HG03175 (cell line): ENCODE measurements at regions not wholly inside any gene's neighbourhood (a gene's known extent, or its start where the extent isn't known, plus 50 kb on each side); places are given as distances from the start of the nearest gene placed in this dataset.

Source experiments
- ATAC-seq: cut with Tn5 transposase; IDR thresholded peaks from one replicate; pipeline ENCODE4 v1.9.1; 2021; ENCODE audit warnings: mild to moderate bottlenecking, moderate library complexity; ENCODE audit not compliant: unreplicated experiment

DNA sequence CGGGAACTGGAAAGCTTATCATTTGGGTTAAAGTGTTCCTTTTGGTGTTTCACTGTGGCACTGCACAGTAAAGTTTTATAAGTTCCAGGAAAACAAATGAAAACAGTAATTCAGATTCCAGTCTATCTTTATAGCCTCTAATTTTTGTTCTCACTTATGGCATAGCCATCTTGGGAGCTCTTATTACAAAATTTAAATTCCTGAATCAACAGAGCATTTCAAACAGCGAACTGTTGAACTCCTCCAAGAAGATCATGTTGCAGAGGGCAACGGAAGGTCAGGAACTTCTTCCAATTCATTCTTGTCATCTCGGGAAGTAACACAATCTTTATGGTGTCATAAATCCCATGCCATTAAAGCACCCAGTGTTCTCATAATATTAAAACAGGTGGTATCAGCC is 229.1 kb downstream of the KCNC2 start:
- ATAC-seq, result no peak

DNA sequence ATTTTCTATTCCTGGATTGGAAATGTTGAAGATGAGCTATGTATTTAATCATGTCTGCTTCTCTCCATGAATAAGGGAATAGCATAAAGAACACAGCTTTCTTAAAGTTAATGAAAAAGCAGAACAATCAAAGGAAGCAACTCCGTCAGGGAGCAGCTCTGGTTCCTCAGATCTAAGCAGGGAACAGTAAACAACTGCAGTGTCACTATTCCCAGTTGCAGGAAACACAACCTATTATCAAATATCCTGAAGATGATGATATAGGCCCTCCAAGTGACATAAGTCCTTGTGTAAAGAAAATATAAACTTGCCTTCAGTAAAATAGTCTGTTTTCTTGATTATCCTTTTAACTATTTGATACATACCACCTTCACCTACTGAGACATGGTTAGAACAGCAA is 228.1 kb downstream of the KCNC2 start:
- ATAC-seq, result no peak

DNA sequence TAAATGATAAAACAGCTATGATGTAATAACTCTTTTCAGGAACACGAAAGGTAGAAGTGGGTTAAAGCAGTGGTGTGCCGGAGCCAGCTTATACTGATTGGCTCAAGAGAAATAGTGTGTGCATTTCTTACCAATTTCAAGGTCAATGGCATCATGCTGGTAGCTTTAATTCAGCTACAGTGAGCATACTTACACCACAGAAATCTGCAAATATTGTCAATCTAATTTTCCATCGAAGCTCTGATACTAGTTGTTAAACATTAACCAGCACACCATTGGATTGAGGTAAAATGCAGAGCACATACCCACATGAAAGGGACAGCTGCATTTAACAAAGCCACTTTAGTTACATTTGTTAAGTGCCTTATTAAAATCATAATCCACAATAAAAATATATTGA is 225.7 kb downstream of the KCNC2 start:
- no peak for ATAC-seq

DNA sequence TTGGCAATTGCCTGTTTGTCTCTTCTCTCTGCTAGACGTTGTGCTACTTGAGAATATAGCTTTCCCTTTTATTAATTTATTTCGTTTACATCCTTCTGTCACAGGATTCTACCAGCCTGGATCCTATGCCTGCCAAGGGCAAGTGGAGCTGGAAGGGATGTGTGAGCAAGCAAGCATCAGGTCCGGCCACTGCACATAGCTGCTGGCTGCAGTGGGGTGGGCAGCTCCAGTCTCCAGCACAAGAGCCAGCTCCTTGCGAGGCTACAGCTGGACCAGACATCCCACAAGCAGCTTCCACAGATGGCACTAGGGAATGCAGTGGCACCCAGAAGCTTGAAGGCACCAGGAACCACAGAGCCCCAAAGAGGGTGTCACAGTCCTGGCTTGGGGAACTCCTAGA is 225.0 kb downstream of the KCNC2 start:
- ATAC-seq, result no peak

DNA sequence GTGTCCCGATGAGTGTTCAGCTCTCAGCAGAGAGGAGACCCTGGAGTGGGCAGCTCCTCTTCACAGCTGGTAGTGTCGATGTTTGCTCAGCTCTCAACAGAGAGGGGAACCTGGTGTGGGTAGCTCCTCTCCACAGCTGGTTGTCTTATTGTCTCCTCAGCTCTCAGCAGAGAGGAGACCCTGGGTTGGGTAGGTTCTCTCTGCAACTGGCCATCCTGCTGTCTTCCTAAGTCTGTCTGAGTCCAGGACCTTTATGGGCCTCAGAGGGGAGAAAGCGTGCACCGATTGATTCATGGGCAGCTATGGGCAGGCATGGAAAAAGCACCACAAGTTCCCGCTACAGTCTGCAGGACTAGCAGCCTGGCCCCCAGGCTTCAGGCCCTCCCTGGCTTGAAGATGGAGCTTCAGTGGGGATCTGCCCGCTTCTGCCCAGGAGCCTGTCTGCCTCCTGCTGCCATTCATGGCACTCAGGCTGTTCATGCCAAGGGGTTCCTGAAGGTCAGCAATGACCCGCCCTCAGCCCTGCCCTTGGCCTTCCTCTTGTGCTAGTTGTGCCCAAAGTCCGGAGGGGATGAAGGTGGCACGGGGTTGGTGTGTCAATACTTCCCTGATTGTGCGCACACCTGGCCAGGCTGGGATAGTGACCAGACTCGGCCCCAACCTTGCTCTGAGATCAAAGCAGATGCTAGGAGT is 224.2 kb downstream of the KCNC2 start:
- ATAC-seq, result no peak

DNA sequence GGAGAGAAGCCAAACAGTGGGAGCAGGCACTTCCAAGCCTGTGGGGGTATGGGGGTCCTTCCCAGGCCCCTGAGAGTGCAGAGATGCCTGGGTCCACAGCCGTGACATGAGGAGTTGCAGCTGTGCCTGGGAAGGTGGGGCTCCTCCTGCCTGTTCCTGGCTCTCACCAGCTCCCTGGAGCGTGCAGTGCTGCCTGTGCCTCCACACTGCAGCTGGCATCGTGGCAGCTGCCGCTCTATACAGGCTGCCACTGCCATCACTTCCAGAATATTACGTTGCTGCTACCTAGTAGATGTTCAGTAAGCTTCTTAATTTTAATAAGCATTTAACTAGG is 223.7 kb downstream of the KCNC2 start:
- no peak for ATAC-seq

DNA sequence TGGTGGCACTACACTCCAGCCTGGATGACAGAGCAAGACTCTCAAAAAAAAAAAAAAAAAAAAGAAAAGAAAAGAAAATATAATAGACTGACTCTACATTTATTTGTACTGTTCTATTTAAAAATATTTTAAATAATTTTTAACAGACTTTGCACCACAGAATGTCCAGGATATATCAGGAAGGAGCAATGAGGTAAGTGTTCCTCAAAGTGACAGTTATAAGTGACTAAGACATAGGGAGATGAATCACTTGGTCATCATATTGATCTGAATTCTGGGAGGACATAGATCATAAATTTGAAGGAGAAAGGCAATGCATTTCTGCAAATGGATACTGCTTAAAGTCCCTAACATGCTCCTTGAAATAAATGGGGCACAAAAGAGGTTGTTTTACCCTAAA is 221.5 kb downstream of the KCNC2 start:
- no peak for ATAC-seq
